ENCODE measurements at regions not wholly inside any gene's neighbourhood (a gene's known extent, or its start where the extent isn't known, plus 50 kb on each side); places are given as distances from the start of the nearest gene placed in this dataset.

DNA sequence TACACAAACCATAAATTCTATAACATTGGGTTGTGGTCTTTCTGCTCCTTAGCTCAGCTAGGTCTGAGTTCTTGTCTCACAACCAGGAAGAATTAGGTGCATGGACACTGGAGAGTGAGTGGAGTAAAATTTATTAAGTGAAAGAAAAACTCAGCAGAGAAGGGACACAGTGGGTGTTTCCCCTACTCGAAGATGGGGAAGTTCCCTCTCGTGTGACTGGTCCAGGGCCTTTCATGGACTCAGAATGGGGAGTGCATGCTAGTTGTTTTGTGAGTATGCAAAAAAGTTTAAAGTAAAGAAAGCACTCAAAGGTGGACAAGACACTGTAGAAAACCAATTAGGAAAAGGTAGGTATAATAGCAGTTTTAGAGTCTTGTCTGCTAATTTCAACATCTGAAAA lies 215.5 kb upstream of the RORA start:
- TF ChIP-seq CTCF (conservative IDR thresholded peaks at IDR 0.05; ENCODE audit: low read depth, low read length) (no peak), POLR2A (IDR thresholded peaks at IDR 0.05; ENCODE audit: low read depth, low read length) (no peak), RFX5 (IDR thresholded peaks at IDR 0.05; ENCODE audit: low read depth, low read length) (no peak), BHLHE40 (IDR thresholded peaks at IDR 0.05; ENCODE audit: low read depth, low read length) (no peak), CHD1 (IDR thresholded peaks at IDR 0.05; ENCODE audit: low read depth, low read length) (no peak)
